ENCODE measurements at regions not wholly inside any gene's neighbourhood (a gene's known extent, or its start where the extent isn't known, plus 50 kb on each side); places are given as distances from the start of the nearest gene placed in this dataset.

DNA sequence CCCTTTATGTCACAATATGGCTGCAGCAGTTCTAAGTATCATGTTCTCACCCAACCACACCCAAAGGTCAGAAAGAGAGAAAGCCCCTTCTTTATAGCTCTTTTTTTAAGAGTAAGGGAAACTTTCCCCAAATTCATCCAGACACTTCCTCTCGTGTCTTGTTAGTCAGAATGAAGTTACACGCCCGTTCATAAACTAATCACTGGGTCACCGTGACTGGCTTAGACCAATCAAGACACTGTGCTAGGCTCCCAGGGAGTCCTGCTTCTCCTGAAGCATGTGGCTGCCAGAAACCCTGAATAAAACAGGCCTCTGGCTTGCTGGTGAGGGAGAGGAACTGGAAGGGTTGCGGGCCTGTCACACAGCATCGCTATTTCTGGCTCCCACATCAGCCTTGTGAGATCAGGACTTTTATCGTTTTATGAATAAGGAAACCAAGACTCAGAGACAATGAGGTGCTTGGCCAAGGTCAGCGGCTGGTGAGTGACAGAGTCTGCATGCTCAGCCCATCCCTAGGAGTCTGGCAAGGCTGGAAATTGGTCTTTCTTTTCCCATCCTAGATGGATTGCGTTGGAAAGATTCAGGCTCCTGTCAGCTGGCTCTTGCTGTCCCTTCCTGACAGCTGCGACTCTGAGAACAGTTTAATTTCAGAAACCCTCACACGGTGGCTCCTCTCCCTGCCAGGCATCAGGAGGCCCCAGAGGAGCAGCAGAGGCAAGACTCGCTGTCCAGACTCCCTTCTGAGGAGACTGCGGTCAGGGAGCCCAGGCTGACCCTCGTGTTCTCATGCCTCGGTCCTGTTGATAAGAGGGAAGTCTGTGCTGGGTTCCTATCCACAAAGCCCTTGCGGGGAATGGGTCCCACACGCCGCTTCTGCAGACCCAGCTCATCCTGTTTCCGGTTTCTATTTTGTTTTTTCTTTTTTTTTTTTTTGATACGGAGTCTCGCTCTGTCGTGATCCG is 104.5 kb upstream of the TAF1B start:
- no peak for TF ChIP-seq POLR2A (IDR thresholded peaks at IDR 0.05)
- TF ChIP-seq, protein P1, sequence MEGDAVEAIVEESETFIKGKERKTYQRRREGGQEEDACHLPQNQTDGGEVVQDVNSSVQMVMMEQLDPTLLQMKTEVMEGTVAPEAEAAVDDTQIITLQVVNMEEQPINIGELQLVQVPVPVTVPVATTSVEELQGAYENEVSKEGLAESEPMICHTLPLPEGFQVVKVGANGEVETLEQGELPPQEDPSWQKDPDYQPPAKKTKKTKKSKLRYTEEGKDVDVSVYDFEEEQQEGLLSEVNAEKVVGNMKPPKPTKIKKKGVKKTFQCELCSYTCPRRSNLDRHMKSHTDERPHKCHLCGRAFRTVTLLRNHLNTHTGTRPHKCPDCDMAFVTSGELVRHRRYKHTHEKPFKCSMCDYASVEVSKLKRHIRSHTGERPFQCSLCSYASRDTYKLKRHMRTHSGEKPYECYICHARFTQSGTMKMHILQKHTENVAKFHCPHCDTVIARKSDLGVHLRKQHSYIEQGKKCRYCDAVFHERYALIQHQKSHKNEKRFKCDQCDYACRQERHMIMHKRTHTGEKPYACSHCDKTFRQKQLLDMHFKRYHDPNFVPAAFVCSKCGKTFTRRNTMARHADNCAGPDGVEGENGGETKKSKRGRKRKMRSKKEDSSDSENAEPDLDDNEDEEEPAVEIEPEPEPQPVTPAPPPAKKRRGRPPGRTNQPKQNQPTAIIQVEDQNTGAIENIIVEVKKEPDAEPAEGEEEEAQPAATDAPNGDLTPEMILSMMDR (IDR thresholded peaks at IDR 0.05) = no peak

Measured in right lobe of liver (tissue), 4 donors.